NT2/D1 (cell line): ENCODE measurements at regions not wholly inside any gene's neighbourhood (a gene's known extent, or its start where the extent isn't known, plus 50 kb on each side); places are given as distances from the start of the nearest gene placed in this dataset.

Source experiments
- DNase-seq: peaks from one replicate; pipeline ENCODE4 v3.0.0-alpha.2; 2011; ENCODE audit warnings: low read depth, low spot score
- H3K27me3 ChIP-seq: 2 replicates; pipeline ENCODE4 v1.6.0; 2011; ENCODE audit warnings: mild to moderate bottlenecking; ENCODE audit not compliant: insufficient read length, insufficient read depth
- H3K36me3 ChIP-seq: 2 replicates; pipeline ENCODE4 v1.6.1; 2011; ENCODE audit warnings: mild to moderate bottlenecking, low read length, mixed read lengths; ENCODE audit not compliant: insufficient read depth, insufficient read length
- H3K4me1 ChIP-seq: 2 replicates; pipeline ENCODE4 v1.5.1; 2011; ENCODE audit not compliant: insufficient read depth, insufficient read length
- H3K4me3 ChIP-seq: 2 replicates; pipeline ENCODE4 v1.5.1; 2011; ENCODE audit warnings: low read depth; ENCODE audit not compliant: insufficient read length
- H3K9ac ChIP-seq: 2 replicates; pipeline ENCODE4 v1.6.0; 2011; ENCODE audit warnings: low read depth; ENCODE audit not compliant: insufficient read length
- H3K9me3 ChIP-seq: 2 replicates; pipeline ENCODE4 v1.5.1; 2011; ENCODE audit warnings: mild to moderate bottlenecking, low read length; ENCODE audit not compliant: insufficient read depth
- SUZ12 ChIP-seq: IDR thresholded peaks from 2 replicates; pipeline ENCODE4 v1.6.1; 2011; ENCODE audit not compliant: insufficient read length, insufficient read depth; ENCODE audit errors: extremely low read depth
- YY1 ChIP-seq: IDR thresholded peaks from 2 replicates; pipeline ENCODE4 v1.6.1; 2011; ENCODE audit not compliant: insufficient read length, insufficient read depth
- ZNF274 ChIP-seq: IDR thresholded peaks from 2 replicates; pipeline ENCODE4 v1.6.1; 2011; ENCODE audit warnings: mild to moderate bottlenecking, low read depth, low read length

DNA sequence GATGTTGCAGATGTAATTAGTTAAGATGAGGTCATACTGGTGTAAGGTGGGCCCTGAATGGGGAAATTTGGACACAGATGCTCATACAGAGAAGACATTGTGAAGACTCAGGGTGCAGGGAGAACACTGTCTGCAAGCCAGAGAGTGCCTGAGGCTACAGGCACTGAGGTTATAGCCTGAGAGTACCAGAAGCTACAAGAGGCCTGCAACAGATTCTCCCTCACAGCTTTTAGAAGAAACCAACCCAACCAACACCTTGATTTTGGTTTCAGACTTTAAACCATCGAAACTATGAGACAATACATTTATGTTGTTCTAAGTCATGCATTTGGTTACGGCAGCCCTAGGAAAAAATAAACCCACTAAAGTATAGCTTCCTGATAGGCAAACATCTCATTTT is 321.7 kb upstream of the USP25 start:
- Histone ChIP-seq H3K9ac (no peak overlapping the region), H3K4me1 (no peaks in the 10 kb centered on the region), H3K9me3 (peaks cover 23% of the 10 kb centered on the region), H3K27me3 (no peaks in the 10 kb centered on the region), H3K36me3 (no peaks in the 10 kb centered on the region), H3K4me3 (no peak overlapping the region)
- TF ChIP-seq YY1, result no peak
- no peak for TF ChIP-seq ZNF274
- TF ChIP-seq SUZ12, result no peak
- DNase-seq, result no peak

DNA sequence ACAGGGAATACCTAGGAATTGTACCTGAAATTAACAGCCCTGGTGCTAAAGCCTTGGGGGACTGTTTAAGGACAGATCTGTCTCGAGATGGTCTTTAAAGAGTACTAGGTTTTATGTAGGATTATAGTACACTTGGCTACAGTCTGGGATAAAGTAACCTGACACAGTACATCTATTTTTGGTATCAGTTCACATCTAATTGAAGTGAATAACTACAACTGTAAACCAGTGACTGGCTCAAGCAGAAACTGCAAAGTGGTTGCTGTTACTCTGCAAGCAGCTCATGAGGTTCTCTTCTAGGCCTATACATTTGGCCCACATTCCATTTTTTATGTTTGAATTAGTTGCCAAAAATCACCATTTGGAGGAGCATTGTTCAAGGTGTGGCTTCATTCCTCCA is 320.8 kb upstream of the USP25 start:
- Histone ChIP-seq H3K9ac (no peak overlapping the region), H3K9me3 (peaks cover 23% of the 10 kb centered on the region), H3K4me3 (no peak overlapping the region), H3K36me3 (no peaks in the 10 kb centered on the region), H3K27me3 (no peaks in the 10 kb centered on the region), H3K4me1 (no peaks in the 10 kb centered on the region)
- no peak for TF ChIP-seq YY1
- no peak for TF ChIP-seq SUZ12
- no peak for TF ChIP-seq ZNF274
- DNase-seq, result no peak

DNA sequence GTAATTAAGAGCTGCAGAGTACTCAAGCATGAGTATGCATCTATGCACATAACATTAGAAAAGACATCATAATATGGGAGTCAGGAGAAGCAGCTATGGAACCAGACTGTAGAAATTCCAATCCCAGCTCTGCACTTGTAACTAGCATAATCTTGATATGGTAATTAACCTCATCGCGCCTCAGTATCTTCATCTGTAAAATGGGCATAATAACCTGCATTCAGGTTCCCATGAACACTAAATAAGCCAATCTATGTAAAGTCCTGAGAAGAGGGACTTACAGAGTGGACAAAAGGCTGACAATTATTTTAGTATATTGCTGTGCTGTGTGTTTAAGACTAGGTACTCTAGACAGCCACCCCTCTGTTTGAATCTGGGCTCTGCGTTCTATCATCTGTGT is 318.9 kb upstream of the USP25 start:
- TF ChIP-seq SUZ12 (no peak), ZNF274 (no peak)
- no peaks in the 10 kb centered on the region for H3K36me3 ChIP-seq
- no peaks in the 10 kb centered on the region for H3K27me3 ChIP-seq
- no peak for DNase-seq
- peaks cover 23% of the 10 kb centered on the region for H3K9me3 ChIP-seq
- H3K9ac ChIP-seq, result no peak overlapping the region
- no peak overlapping the region for H3K4me3 ChIP-seq
- H3K4me1 ChIP-seq, result no peaks in the 10 kb centered on the region

DNA sequence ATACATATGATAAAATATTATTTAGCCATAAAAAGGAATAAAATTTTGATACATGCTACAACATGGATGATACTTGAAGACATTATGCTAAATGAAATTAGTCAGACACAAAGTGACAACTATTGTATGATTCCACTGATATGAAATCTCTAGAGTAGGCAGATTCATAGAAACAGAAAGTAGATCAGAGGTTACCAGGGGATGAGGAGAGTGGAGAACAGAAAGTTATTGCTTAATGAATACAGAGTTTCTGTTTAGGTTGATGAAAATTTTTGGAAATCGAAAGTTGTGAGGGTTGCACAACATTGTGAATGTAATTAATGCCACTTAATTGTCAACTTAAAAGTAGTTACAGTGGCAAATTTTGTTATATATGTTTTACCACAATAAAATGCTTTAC is 315.7 kb upstream of the USP25 start:
- no peak for DNase-seq

DNA sequence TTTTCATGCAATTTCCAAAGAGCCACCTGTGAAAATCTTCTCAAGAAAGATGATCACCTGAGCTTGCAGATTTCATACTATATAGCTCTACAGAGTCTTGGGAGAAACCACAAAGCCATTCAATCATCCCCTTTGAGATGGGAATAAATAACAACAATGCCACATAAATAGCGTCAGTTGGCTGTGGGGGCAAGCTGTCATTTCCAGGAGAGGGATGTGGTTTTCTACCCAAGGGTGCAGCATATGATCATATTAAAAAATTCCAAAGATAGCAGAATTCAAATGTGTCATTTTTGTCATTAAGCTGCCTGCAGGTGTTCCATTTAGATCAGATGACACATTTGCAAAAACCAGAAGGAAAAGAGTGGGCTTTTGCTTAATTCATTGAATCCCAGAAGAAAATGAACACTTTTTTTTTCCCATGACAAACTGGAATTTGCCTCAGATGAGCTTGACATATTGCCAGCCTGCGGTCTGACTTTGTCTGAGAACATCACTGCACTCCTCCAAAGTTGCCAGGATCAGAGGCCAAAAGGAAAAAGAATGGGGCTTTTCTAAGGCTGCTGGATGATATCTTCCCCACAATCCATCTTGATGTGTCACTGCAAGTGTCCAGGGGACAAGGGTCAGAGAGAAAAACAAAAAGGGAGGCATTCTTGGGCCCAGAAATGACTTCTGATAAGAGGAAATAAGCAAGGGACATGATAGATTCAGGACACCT is 314.1 kb upstream of the USP25 start:
- H3K27me3 ChIP-seq, result no peaks in the 10 kb centered on the region
- no peak for TF ChIP-seq YY1
- TF ChIP-seq SUZ12, result no peak
- no peak for TF ChIP-seq ZNF274
- no peaks in the 10 kb centered on the region for H3K4me1 ChIP-seq
- no peak for DNase-seq
- no peaks in the 10 kb centered on the region for H3K36me3 ChIP-seq
- H3K9ac ChIP-seq, result no peak overlapping the region
- peaks cover 22% of the 10 kb centered on the region for H3K9me3 ChIP-seq
- H3K4me3 ChIP-seq, result no peak overlapping the region

More for the DNA sequence above, 315.7 kb upstream of the USP25 start:
- H3K4me3 ChIP-seq, result no peak overlapping the region
- H3K27me3 ChIP-seq, result no peaks in the 10 kb centered on the region
- H3K4me1 ChIP-seq, result no peaks in the 10 kb centered on the region
- H3K9ac ChIP-seq, result no peak overlapping the region
- TF ChIP-seq ZNF274 (no peak), SUZ12 (no peak), YY1 (no peak)
- H3K9me3 ChIP-seq, result peaks cover 23% of the 10 kb centered on the region
- no peaks in the 10 kb centered on the region for H3K36me3 ChIP-seq

DNA sequence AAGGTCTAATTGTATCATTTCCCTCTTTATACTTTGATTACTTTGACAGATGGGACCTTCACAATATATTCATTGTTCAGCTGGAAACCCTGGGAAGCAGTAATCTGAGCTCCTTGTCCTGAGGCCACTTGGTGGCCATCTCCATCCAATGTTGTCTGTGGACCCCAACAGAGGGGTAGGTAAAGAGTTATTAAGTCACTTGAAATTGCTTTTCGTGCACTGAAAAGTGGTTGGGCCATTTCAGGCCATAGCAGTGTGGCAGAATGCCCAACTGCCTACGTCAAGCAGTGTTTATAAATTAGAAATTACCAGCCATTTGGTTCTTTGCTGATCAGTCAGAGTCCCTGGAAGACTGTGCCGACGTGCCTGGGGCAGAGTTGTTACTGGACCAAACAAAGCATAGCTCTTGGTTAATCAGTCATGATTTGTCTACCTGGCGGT is 308.3 kb upstream of the USP25 start:
- DNase-seq, result no peak
- Histone ChIP-seq H3K9me3 (no peaks in the 10 kb centered on the region), H3K9ac (no peak overlapping the region), H3K4me3 (no peak overlapping the region), H3K4me1 (peaks cover 8% of the 10 kb centered on the region), H3K36me3 (no peaks in the 10 kb centered on the region), H3K27me3 (no peaks in the 10 kb centered on the region)
- TF ChIP-seq ZNF274 (no peak), YY1 (no peak), SUZ12 (no peak)

DNA sequence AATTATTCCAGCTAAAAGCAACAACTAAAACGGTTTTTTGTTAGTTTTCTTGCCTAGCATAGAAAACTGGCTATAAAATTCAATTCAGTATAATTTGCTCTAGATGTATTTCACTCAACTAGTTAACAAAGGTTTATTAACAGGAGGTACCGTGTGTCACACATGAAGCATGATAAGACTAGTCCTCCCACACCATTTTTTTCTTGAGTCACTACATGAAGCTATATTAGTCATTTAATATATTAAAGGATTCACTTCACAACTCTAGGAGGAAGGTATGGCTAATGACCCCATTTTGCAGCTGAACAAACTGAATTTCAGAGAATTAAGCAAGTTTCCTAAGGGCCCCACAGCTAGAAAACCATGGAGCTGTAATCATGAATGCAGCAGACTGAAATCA is 307.8 kb upstream of the USP25 start:
- Histone ChIP-seq H3K4me1 (peaks cover 8% of the 10 kb centered on the region), H3K27me3 (no peaks in the 10 kb centered on the region), H3K9me3 (no peaks in the 10 kb centered on the region), H3K36me3 (no peaks in the 10 kb centered on the region), H3K4me3 (no peak overlapping the region), H3K9ac (no peak overlapping the region)
- TF ChIP-seq ZNF274 (no peak), YY1 (no peak), SUZ12 (no peak)
- DNase-seq, result no peak

DNA sequence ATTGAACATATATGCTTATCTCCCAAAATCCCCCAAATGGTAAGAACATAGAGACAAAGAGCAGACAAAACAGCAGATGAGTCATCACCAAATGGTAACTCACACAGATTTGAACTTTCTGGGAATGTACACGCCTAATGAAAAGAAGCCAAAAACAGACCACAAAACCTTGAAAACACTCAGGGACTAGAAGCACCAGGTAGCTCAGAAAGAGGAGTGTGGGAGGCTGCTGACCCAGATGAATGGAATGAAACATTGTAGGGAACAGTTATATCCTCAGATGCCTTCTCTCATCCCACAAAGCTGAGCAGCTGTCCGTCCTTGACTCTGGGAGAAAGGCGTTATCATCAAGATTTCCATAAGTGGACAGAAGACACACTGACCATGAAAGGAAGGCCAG is 307.0 kb upstream of the USP25 start:
- DNase-seq, result no peak
- Histone ChIP-seq H3K36me3 (no peaks in the 10 kb centered on the region), H3K9ac (no peak overlapping the region), H3K27me3 (no peaks in the 10 kb centered on the region), H3K4me1 (peaks cover 8% of the 10 kb centered on the region), H3K4me3 (no peak overlapping the region), H3K9me3 (no peaks in the 10 kb centered on the region)
- TF ChIP-seq YY1 (no peak), SUZ12 (no peak), ZNF274 (no peak)
